ENCODE measurements at regions not wholly inside any gene's neighbourhood (a gene's known extent, or its start where the extent isn't known, plus 50 kb on each side); places are given as distances from the start of the nearest gene placed in this dataset.

DNA sequence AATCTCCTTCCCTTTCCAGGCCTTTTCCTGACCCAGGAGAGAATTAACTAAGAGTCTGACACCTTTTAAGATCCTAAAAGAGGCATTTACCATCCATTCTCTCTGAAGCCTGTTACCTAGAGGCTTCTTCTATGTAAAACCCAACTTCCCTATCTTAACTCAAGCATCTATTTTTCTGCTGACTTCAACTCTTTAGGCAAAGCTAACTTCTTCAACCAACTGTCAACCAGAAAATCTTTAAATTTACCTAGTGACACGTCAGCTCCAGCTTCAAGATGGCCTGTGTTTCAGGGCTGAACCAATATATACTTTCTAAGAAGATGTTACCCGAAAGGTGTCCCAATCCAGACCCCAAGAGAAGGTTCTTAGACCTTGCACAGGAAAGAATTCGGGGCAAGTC is 492.3 kb upstream of the AUTS2 start:
- TF ChIP-seq, protein P1, sequence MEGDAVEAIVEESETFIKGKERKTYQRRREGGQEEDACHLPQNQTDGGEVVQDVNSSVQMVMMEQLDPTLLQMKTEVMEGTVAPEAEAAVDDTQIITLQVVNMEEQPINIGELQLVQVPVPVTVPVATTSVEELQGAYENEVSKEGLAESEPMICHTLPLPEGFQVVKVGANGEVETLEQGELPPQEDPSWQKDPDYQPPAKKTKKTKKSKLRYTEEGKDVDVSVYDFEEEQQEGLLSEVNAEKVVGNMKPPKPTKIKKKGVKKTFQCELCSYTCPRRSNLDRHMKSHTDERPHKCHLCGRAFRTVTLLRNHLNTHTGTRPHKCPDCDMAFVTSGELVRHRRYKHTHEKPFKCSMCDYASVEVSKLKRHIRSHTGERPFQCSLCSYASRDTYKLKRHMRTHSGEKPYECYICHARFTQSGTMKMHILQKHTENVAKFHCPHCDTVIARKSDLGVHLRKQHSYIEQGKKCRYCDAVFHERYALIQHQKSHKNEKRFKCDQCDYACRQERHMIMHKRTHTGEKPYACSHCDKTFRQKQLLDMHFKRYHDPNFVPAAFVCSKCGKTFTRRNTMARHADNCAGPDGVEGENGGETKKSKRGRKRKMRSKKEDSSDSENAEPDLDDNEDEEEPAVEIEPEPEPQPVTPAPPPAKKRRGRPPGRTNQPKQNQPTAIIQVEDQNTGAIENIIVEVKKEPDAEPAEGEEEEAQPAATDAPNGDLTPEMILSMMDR (IDR thresholded peaks at IDR 0.05), result no peak
- TF ChIP-seq POLR2A (IDR thresholded peaks at IDR 0.05) (no peak), POLR2AphosphoS5 (IDR thresholded peaks at IDR 0.05) (no peak)
